HEK293 (cell line): ENCODE measurements at regions not wholly inside any gene's neighbourhood (a gene's known extent, or its start where the extent isn't known, plus 50 kb on each side); places are given as distances from the start of the nearest gene placed in this dataset.
"Not testable (repeated sequence)": the region's sequence is repeated elsewhere in the genome, so short reads cannot be mapped to it uniquely, and the experiment has no call there.

Experiments
- ZBTB20 ChIP-seq: fragments of 450-650 bp; formaldehyde crosslinking; IDR thresholded peaks from 2 replicates; pipeline ENCODE4 v1.5.1; 2016; ENCODE audit warnings: missing biosample characterization, missing genetic modification characterization
- ZNF248 ChIP-seq: fragments of 450-650 bp; formaldehyde crosslinking; IDR thresholded peaks from 2 replicates; pipeline ENCODE4 v1.5.1; 2017; ENCODE audit warnings: missing biosample characterization, missing genetic modification characterization
- ZNF366 ChIP-seq: fragments of 450-650 bp; formaldehyde crosslinking; conservative IDR thresholded peaks from 2 replicates; pipeline ENCODE4 v1.5.1; 2016; ENCODE audit warnings: missing biosample characterization, missing genetic modification characterization
- ZNF549 ChIP-seq: fragments of 450-650 bp; IDR thresholded peaks from 2 replicates; pipeline ENCODE4 v1.5.1; 2018; ENCODE audit warnings: missing biosample characterization, missing genetic modification characterization, mild to moderate bottlenecking, inconsistent platforms, moderate library complexity
- ZNF626 ChIP-seq: fragments of 450-650 bp; sonication (Bioruptor Pico); formaldehyde crosslinking; IDR thresholded peaks from 2 replicates; pipeline ENCODE4 v1.5.1; 2018; ENCODE audit warnings: missing biosample characterization, missing genetic modification characterization, inconsistent platforms
- ZNF76 ChIP-seq: fragments of 450-650 bp; formaldehyde crosslinking; IDR thresholded peaks from 2 replicates; pipeline ENCODE4; 2016; ENCODE audit warnings: low read depth, missing biosample characterization, missing genetic modification characterization, borderline replicate concordance
- ZSCAN23 ChIP-seq: fragments of 450-650 bp; formaldehyde crosslinking; IDR thresholded peaks from 2 replicates; pipeline ENCODE4 v1.5.1; 2016; ENCODE audit warnings: missing biosample characterization, missing genetic modification characterization
- TF ChIP-seq, protein P1 (sequence below): fragments of 450-650 bp; formaldehyde crosslinking; IDR thresholded peaks from 2 replicates; pipeline ENCODE4 v1.5.1; 2016; ENCODE audit warnings: missing biosample characterization, missing genetic modification characterization
- TF ChIP-seq, protein P2 (sequence below): fragments of 450-650 bp; formaldehyde crosslinking; IDR thresholded peaks from 2 replicates; pipeline ENCODE4 v1.5.1; 2016; ENCODE audit warnings: missing biosample characterization, missing genetic modification characterization
- TF ChIP-seq, protein P3 (sequence below): fragments of 450-650 bp; formaldehyde crosslinking; IDR thresholded peaks from 2 replicates; pipeline ENCODE4 v1.5.1; 2016; ENCODE audit warnings: missing biosample characterization, missing genetic modification characterization, borderline replicate concordance
- TF ChIP-seq, protein P4 (sequence below): fragments of 450-650 bp; formaldehyde crosslinking; IDR thresholded peaks from 2 replicates; pipeline ENCODE4 v1.5.1; 2016; ENCODE audit warnings: missing biosample characterization, missing genetic modification characterization

DNA sequence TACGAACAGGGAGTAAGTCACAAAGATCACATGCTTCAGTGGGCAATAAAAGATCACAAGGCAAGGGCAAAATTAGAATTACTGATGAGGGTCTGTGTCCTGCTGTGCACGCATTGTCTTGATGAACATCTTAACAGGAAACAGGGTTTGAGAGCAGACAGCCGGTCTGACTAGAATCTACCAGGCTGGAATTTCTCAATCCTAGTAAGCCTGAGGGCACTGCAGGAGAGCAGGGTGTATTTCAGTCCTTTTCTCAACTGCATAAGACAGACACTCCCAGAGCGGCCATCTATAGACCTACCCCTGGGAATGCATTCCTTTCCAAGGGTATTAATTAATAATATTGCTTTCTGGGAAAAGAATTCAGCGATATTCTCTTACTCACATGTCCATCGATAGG lies 800.0 kb downstream of the AACS start:
- not testable (repeated sequence) for TF ChIP-seq ZSCAN23 (tag by site-specific recombination); ZNF248 (tag by site-specific recombination); ZNF626 (tag by site-specific recombination); ZNF366 (tag by site-specific recombination); ZBTB20; ZNF76 (tag by site-specific recombination); ZNF549 (tag by site-specific recombination)
- TF ChIP-seq, protein P1, sequence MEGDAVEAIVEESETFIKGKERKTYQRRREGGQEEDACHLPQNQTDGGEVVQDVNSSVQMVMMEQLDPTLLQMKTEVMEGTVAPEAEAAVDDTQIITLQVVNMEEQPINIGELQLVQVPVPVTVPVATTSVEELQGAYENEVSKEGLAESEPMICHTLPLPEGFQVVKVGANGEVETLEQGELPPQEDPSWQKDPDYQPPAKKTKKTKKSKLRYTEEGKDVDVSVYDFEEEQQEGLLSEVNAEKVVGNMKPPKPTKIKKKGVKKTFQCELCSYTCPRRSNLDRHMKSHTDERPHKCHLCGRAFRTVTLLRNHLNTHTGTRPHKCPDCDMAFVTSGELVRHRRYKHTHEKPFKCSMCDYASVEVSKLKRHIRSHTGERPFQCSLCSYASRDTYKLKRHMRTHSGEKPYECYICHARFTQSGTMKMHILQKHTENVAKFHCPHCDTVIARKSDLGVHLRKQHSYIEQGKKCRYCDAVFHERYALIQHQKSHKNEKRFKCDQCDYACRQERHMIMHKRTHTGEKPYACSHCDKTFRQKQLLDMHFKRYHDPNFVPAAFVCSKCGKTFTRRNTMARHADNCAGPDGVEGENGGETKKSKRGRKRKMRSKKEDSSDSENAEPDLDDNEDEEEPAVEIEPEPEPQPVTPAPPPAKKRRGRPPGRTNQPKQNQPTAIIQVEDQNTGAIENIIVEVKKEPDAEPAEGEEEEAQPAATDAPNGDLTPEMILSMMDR (tag by site-specific recombination), result not testable (repeated sequence)
- TF ChIP-seq, protein P2, sequence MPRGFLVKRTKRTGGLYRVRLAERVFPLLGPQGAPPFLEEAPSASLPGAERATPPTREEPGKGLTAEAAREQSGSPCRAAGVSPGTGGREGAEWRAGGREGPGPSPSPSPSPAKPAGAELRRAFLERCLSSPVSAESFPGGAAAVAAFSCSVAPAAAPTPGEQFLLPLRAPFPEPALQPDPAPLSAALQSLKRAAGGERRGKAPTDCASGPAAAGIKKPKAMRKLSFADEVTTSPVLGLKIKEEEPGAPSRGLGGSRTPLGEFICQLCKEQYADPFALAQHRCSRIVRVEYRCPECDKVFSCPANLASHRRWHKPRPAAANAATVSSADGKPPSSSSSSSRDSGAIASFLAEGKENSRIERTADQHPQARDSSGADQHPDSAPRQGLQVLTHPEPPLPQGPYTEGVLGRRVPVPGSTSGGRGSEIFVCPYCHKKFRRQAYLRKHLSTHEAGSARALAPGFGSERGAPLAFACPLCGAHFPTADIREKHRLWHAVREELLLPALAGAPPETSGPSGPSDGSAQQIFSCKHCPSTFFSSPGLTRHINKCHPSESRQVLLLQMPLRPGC, result not testable (repeated sequence)
- TF ChIP-seq, protein P3, sequence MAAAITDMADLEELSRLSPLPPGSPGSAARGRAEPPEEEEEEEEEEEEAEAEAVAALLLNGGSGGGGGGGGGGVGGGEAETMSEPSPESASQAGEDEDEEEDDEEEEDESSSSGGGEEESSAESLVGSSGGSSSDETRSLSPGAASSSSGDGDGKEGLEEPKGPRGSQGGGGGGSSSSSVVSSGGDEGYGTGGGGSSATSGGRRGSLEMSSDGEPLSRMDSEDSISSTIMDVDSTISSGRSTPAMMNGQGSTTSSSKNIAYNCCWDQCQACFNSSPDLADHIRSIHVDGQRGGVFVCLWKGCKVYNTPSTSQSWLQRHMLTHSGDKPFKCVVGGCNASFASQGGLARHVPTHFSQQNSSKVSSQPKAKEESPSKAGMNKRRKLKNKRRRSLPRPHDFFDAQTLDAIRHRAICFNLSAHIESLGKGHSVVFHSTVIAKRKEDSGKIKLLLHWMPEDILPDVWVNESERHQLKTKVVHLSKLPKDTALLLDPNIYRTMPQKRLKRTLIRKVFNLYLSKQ (tag by site-specific recombination), result not testable (repeated sequence)
- TF ChIP-seq, protein P4, sequence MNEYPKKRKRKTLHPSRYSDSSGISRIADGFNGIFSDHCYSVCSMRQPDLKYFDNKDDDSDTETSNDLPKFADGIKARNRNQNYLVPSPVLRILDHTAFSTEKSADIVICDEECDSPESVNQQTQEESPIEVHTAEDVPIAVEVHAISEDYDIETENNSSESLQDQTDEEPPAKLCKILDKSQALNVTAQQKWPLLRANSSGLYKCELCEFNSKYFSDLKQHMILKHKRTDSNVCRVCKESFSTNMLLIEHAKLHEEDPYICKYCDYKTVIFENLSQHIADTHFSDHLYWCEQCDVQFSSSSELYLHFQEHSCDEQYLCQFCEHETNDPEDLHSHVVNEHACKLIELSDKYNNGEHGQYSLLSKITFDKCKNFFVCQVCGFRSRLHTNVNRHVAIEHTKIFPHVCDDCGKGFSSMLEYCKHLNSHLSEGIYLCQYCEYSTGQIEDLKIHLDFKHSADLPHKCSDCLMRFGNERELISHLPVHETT (tag by site-specific recombination), result not testable (repeated sequence)
